Ovary (tissue), 3 donors: ENCODE measurements at regions not wholly inside any gene's neighbourhood (a gene's known extent, or its start where the extent isn't known, plus 50 kb on each side); places are given as distances from the start of the nearest gene placed in this dataset.

ENCODE experiments used
- CTCF ChIP-seq, 3 donors: fragments of 450-650 bp in 2 of 3; fragments of 200-600 bp in 1 of 3; IDR thresholded peaks; one replicate each; pipeline versions ENCODE4 v1.5.1 to v1.8.0; 2016 to 2022; ENCODE audit warnings: antibody characterized with exemption in 3 of 3, mild to moderate bottlenecking in 1 of 3
- EP300 ChIP-seq: sonication (generic); formaldehyde crosslinking; IDR thresholded peaks from one replicate; pipeline ENCODE4 v1.6.1; 2017; ENCODE audit warnings: antibody characterized with exemption
- POLR2A ChIP-seq: fragments of 450-650 bp; IDR thresholded peaks from one replicate; pipeline ENCODE4 v1.6.1; 2017; ENCODE audit warnings: antibody characterized with exemption, mild to moderate bottlenecking, moderate library complexity
- donor health status: DM: no; HTN: no; CAD: no.

GRCh38 chr6:145115638-145116037 lies 619.7 kb downstream of the EPM2A start:
- no peak for TF ChIP-seq CTCF (IDR thresholded peaks at IDR 0.05)
- no peak for TF ChIP-seq EP300
- TF ChIP-seq POLR2A: no peak
